Liver (tissue), 8 donors: ENCODE measurements at regions not wholly inside any gene's neighbourhood (a gene's known extent, or its start where the extent isn't known, plus 50 kb on each side); places are given as distances from the start of the nearest gene placed in this dataset.

ENCODE experiments used
- DNase-seq: peaks from one replicate; pipeline ENCODE4 v3.0.0-alpha.2; 2017; ENCODE audit warnings: low spot score
- H3K27ac ChIP-seq, 2 donors: one replicate each; pipeline ENCODE4 v1.7.0; 2013; ENCODE audit warnings: inconsistent platforms in 2 of 2, low read length in 2 of 2, control low read depth in 1 of 2, low read depth in 1 of 2, mild to moderate bottlenecking in 1 of 2
- H3K27me3 ChIP-seq, 4 donors: one replicate each; pipeline versions ENCODE4 v1.6.1 to v1.7.0; 2013; ENCODE audit warnings: low read length in 3 of 4, inconsistent platforms in 1 of 4, mild to moderate bottlenecking in 1 of 4, moderate library complexity in 1 of 4; ENCODE audit not compliant: control insufficient read depth in 4 of 4, insufficient read depth in 4 of 4
- H3K36me3 ChIP-seq, 4 donors: one replicate each; pipeline versions ENCODE4 v1.6.1 to v1.7.0; 2013; ENCODE audit warnings: low read length in 3 of 4, mild to moderate bottlenecking in 3 of 4, low read depth in 1 of 4, moderate library complexity in 1 of 4; ENCODE audit not compliant: control insufficient read depth in 4 of 4, insufficient read depth in 3 of 4
- H3K4me1 ChIP-seq, 4 donors: one replicate each; pipeline versions ENCODE4 v1.6.1 to v1.7.0; 2013; ENCODE audit warnings: low read length in 3 of 4, mild to moderate bottlenecking in 3 of 4, moderate library complexity in 1 of 4; ENCODE audit not compliant: control insufficient read depth in 4 of 4, insufficient read depth in 4 of 4
- H3K4me3 ChIP-seq, 3 donors: one replicate each; pipeline versions ENCODE4 v1.6.1 to v1.7.0; 2013; ENCODE audit warnings: low read length in 3 of 3, control low read depth in 1 of 3, low read depth in 1 of 3, mild to moderate bottlenecking in 1 of 3
- H3K9ac ChIP-seq, 2 donors: one replicate each; pipeline ENCODE4 v1.7.0; 2013; ENCODE audit warnings: low read length in 2 of 2, mild to moderate bottlenecking in 2 of 2, moderate library complexity in 2 of 2, control low read depth in 1 of 2, low read depth in 1 of 2
- H3K9me3 ChIP-seq, 4 donors: one replicate each; pipeline versions ENCODE4 v1.6.1 to v1.7.0; 2013; ENCODE audit warnings: low read length in 3 of 4; ENCODE audit not compliant: control insufficient read depth in 4 of 4
- EGR1 ChIP-seq, 2 donors: IDR thresholded peaks; 2 replicates each; pipeline ENCODE4 v1.6.1; 2016 to 2018; ENCODE audit warnings: antibody characterized with exemption in 2 of 2, low read depth in 2 of 2
- FOXA1 ChIP-seq: IDR thresholded peaks from 2 replicates; pipeline ENCODE4 v1.6.1; 2016; ENCODE audit warnings: antibody characterized with exemption
- FOXA2 ChIP-seq: IDR thresholded peaks from 2 replicates; pipeline ENCODE4 v1.6.1; 2016; ENCODE audit warnings: antibody characterized with exemption
- GABPA ChIP-seq, 2 donors: IDR thresholded peaks in 1 of 2; conservative IDR thresholded peaks in 1 of 2; 2 replicates each; pipeline ENCODE4 v1.6.1; 2016; ENCODE audit warnings: antibody characterized with exemption in 2 of 2, mild to moderate bottlenecking in 1 of 2, moderate library complexity in 1 of 2
- HNF4G ChIP-seq: IDR thresholded peaks from 2 replicates; pipeline ENCODE4 v1.6.1; 2016; ENCODE audit warnings: antibody characterized with exemption
- JUND ChIP-seq, 2 donors: IDR thresholded peaks; 2 replicates each; pipeline ENCODE4 v1.6.1; 2016; ENCODE audit warnings: antibody characterized with exemption in 2 of 2
- NR2F2 ChIP-seq: IDR thresholded peaks from 2 replicates; pipeline ENCODE4 v1.6.1; 2016; ENCODE audit warnings: antibody characterized with exemption
- RAD21 ChIP-seq, 2 donors: IDR thresholded peaks; 2 replicates each; pipeline ENCODE4 v1.6.1; 2016; ENCODE audit warnings: antibody characterized with exemption in 2 of 2, mild to moderate bottlenecking in 2 of 2
- RXRA ChIP-seq, 2 donors: IDR thresholded peaks; 2 replicates each; pipeline ENCODE4 v1.6.1; 2017 to 2018; ENCODE audit warnings: antibody characterized with exemption in 2 of 2, mild to moderate bottlenecking in 1 of 2
- TAF1 ChIP-seq: conservative IDR thresholded peaks from 2 replicates; pipeline ENCODE4 v1.6.1; 2016; ENCODE audit warnings: antibody characterized with exemption, mild to moderate bottlenecking
- YY1 ChIP-seq: IDR thresholded peaks from 2 replicates; pipeline ENCODE4 v1.6.1; 2016; ENCODE audit warnings: antibody characterized with exemption, mild to moderate bottlenecking
- WGBS: extraction: QIAGEN DNeasy Blood & Tissue Kit; methylation state at CpG from one replicate; pipeline ENCODE4 v1.1.7; 2013; 5-methylcytosine and 5-hydroxymethylcytosine counted together
- TF ChIP-seq, protein P1 (sequence below): IDR thresholded peaks from 2 replicates; pipeline ENCODE4 v1.6.1; 2016; ENCODE audit warnings: antibody characterized with exemption
- TF ChIP-seq, protein P2 (sequence below): IDR thresholded peaks from 2 replicates; pipeline ENCODE4 v1.6.1; 2016; ENCODE audit warnings: antibody characterized with exemption
- TF ChIP-seq, protein P3 (sequence below): IDR thresholded peaks from 2 replicates; pipeline ENCODE4 v1.6.1; 2016; ENCODE audit warnings: antibody characterized with exemption, mild to moderate bottlenecking
- TF ChIP-seq, protein P4 (sequence below): fragments of 150-350 bp; IDR thresholded peaks from 2 replicates; pipeline ENCODE4 v1.5.1; 2017; ENCODE audit warnings: improper control_type of control experiment, low read depth, low read length; ENCODE audit not compliant: missing input control
- donor health status: healthy.
- donor health status: healthy.
- donor health status: healthy.
- donor health status: healthy.
- donor health status: healthy.

DNA sequence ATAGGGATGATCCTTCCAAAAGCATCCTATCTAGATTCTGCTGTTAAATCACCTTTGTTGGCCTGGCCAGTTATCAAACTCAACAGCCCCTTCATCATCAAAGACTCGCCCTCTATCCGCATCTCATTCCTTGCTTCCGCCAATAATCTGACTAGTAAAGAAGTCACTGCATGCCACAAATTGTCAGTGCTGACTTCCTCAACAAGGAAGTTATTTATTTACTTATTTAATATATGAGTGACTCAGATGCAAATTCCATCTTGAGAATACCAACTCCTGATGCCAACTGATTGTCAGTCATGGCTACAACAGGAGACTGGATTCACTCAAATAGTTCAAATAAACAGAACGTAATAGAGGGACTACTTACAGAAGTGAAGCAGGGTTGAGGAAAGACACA, 283.8 kb downstream of the TRIML1 start:
- Histone ChIP-seq H3K9me3 (no peaks in the 10 kb centered on the region), H3K4me3 (no peak overlapping the region), H3K9ac (no peak overlapping the region), H3K36me3 (no peaks in the 10 kb centered on the region), H3K27me3 (no peaks in the 10 kb centered on the region), H3K27ac (no peak overlapping the region), H3K4me1 (no peaks in the 10 kb centered on the region)
- TF ChIP-seq NR2F2 (no peak), RAD21 (IDR thresholded peaks at IDR 0.05) (no peak), FOXA1 (no peak), HNF4G (no peak)
- WGBS: 71% methylated on average over 4 of the region's 4 CpGs
- DNase-seq: no peak

DNA sequence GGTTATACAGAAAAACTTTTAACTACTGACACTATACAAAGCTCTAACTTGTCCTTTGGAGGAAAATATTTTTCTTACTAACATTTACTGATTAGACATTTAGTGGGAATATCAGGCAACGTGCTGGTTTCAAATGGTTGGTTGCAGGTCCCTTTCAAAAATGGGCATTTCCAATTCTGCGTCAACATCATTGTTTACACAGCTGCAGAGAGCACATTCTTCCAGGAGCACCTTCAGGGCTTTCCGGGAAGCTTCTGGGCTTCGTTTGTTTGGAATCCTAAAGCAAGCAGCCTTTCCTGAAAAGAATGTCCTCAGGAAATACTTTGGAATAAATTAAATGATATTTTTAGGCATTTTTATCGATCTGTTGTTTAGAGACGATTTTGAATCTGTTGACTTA, 289.7 kb downstream of the TRIML1 start:
- TF ChIP-seq TAF1 (no peak), GABPA (IDR thresholded peaks at IDR 0.05 in 1 of 2, conservative IDR thresholded peaks at IDR 0.05 in 1 of 2) (no peak), FOXA1 (no peak), JUND (IDR thresholded peaks at IDR 0.05) (no peak), RAD21 (IDR thresholded peaks at IDR 0.05) (no peak), HNF4G (no peak), EGR1 (IDR thresholded peaks at IDR 0.05; ENCODE audit: low read depth in 2 of 2) (no peak)
- H3K9ac ChIP-seq: no peak overlapping the region
- H3K27ac ChIP-seq: no peak overlapping the region
- 9% methylated on average over 6 of the region's 6 CpGs for WGBS
- H3K27me3 ChIP-seq: no peaks in the 10 kb centered on the region
- H3K36me3 ChIP-seq: no peaks in the 10 kb centered on the region
- H3K9me3 ChIP-seq: peaks cover 0 to 2% (median 0%) of the 10 kb centered on the region in 4 donors
- DNase-seq: no peak
- peaks cover 0 to 1% (median 0%) of the 10 kb centered on the region in 4 donors for H3K4me1 ChIP-seq
- no peak overlapping the region for H3K4me3 ChIP-seq

DNA sequence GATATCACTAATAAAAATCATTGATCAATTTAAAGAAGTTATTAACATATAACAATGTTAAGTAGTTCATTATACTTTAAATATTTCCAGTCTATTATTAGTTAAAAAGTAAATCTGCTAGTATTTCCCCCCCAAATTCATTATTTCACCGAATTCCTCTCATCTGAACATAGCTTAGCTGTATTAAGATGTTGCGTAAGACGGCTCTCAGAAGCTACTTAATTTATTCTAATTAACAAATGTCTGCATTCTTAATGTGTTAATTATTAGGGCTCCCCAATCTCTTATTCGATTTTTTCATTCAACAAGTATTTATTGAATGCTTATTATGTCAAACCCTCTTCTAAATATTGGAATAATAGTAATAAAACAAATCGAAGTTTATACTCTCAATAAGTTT, 290.7 kb downstream of the TRIML1 start:
- Histone ChIP-seq H3K9ac (no peak overlapping the region), H3K4me3 (no peak overlapping the region), H3K4me1 (peaks cover 0 to 1% (median 0%) of the 10 kb centered on the region in 4 donors), H3K9me3 (peaks cover 0 to 2% (median 0%) of the 10 kb centered on the region in 4 donors), H3K36me3 (no peaks in the 10 kb centered on the region), H3K27ac (no peak overlapping the region), H3K27me3 (no peaks in the 10 kb centered on the region)
- no peak for TF ChIP-seq RAD21 (IDR thresholded peaks at IDR 0.05)
- TF ChIP-seq EGR1 (IDR thresholded peaks at IDR 0.05; ENCODE audit: low read depth in 2 of 2): no peak
- no peak for TF ChIP-seq JUND (IDR thresholded peaks at IDR 0.05)
- no peak for TF ChIP-seq GABPA (IDR thresholded peaks at IDR 0.05 in 1 of 2, conservative IDR thresholded peaks at IDR 0.05 in 1 of 2)
- TF ChIP-seq HNF4G: no peak
- TF ChIP-seq FOXA1: no peak
- TF ChIP-seq FOXA2: no peak
- TF ChIP-seq YY1: no peak
- TF ChIP-seq, protein P1, sequence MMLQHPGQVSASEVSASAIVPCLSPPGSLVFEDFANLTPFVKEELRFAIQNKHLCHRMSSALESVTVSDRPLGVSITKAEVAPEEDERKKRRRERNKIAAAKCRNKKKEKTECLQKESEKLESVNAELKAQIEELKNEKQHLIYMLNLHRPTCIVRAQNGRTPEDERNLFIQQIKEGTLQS: no peak
- no peak for TF ChIP-seq RXRA (IDR thresholded peaks at IDR 0.05)
- TF ChIP-seq, protein P2, sequence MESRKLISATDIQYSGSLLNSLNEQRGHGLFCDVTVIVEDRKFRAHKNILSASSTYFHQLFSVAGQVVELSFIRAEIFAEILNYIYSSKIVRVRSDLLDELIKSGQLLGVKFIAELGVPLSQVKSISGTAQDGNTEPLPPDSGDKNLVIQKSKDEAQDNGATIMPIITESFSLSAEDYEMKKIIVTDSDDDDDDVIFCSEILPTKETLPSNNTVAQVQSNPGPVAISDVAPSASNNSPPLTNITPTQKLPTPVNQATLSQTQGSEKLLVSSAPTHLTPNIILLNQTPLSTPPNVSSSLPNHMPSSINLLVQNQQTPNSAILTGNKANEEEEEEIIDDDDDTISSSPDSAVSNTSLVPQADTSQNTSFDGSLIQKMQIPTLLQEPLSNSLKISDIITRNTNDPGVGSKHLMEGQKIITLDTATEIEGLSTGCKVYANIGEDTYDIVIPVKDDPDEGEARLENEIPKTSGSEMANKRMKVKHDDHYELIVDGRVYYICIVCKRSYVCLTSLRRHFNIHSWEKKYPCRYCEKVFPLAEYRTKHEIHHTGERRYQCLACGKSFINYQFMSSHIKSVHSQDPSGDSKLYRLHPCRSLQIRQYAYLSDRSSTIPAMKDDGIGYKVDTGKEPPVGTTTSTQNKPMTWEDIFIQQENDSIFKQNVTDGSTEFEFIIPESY: no peak
- TF ChIP-seq, protein P3, sequence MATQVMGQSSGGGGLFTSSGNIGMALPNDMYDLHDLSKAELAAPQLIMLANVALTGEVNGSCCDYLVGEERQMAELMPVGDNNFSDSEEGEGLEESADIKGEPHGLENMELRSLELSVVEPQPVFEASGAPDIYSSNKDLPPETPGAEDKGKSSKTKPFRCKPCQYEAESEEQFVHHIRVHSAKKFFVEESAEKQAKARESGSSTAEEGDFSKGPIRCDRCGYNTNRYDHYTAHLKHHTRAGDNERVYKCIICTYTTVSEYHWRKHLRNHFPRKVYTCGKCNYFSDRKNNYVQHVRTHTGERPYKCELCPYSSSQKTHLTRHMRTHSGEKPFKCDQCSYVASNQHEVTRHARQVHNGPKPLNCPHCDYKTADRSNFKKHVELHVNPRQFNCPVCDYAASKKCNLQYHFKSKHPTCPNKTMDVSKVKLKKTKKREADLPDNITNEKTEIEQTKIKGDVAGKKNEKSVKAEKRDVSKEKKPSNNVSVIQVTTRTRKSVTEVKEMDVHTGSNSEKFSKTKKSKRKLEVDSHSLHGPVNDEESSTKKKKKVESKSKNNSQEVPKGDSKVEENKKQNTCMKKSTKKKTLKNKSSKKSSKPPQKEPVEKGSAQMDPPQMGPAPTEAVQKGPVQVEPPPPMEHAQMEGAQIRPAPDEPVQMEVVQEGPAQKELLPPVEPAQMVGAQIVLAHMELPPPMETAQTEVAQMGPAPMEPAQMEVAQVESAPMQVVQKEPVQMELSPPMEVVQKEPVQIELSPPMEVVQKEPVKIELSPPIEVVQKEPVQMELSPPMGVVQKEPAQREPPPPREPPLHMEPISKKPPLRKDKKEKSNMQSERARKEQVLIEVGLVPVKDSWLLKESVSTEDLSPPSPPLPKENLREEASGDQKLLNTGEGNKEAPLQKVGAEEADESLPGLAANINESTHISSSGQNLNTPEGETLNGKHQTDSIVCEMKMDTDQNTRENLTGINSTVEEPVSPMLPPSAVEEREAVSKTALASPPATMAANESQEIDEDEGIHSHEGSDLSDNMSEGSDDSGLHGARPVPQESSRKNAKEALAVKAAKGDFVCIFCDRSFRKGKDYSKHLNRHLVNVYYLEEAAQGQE: no peak
- TF ChIP-seq, protein P4, sequence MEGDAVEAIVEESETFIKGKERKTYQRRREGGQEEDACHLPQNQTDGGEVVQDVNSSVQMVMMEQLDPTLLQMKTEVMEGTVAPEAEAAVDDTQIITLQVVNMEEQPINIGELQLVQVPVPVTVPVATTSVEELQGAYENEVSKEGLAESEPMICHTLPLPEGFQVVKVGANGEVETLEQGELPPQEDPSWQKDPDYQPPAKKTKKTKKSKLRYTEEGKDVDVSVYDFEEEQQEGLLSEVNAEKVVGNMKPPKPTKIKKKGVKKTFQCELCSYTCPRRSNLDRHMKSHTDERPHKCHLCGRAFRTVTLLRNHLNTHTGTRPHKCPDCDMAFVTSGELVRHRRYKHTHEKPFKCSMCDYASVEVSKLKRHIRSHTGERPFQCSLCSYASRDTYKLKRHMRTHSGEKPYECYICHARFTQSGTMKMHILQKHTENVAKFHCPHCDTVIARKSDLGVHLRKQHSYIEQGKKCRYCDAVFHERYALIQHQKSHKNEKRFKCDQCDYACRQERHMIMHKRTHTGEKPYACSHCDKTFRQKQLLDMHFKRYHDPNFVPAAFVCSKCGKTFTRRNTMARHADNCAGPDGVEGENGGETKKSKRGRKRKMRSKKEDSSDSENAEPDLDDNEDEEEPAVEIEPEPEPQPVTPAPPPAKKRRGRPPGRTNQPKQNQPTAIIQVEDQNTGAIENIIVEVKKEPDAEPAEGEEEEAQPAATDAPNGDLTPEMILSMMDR: no peak
- DNase-seq: no peak
- 56% methylated on average over 5 of the region's 5 CpGs for WGBS
